ENCODE measurements at regions not wholly inside any gene's neighbourhood (a gene's known extent, or its start where the extent isn't known, plus 50 kb on each side); places are given as distances from the start of the nearest gene placed in this dataset.

DNA sequence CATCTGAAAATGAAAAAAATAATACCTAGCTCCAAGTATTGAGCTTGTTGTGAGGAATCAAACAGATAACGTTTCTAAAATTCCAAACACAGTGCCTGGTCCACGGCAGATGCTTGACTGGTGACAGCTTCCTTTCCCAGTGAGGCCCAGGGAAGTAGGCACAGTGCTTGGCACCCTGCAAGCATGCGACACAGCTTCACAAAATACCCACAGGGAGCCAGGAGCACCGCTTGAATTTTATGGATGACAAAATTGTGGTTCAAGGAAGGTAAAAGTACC, 205.1 kb upstream of the TNP1 start:
- TF ChIP-seq, protein P1, sequence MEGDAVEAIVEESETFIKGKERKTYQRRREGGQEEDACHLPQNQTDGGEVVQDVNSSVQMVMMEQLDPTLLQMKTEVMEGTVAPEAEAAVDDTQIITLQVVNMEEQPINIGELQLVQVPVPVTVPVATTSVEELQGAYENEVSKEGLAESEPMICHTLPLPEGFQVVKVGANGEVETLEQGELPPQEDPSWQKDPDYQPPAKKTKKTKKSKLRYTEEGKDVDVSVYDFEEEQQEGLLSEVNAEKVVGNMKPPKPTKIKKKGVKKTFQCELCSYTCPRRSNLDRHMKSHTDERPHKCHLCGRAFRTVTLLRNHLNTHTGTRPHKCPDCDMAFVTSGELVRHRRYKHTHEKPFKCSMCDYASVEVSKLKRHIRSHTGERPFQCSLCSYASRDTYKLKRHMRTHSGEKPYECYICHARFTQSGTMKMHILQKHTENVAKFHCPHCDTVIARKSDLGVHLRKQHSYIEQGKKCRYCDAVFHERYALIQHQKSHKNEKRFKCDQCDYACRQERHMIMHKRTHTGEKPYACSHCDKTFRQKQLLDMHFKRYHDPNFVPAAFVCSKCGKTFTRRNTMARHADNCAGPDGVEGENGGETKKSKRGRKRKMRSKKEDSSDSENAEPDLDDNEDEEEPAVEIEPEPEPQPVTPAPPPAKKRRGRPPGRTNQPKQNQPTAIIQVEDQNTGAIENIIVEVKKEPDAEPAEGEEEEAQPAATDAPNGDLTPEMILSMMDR (IDR thresholded peaks at IDR 0.05) = no peak
- TF ChIP-seq POLR2A (IDR thresholded peaks at IDR 0.05) = no peak

All from body of pancreas (tissue), 4 donors.